Activated CD4-positive, alpha-beta T cell treated with anti-CD3 and anti-CD28 coated beads for 24 hours (primary cell): ENCODE measurements at regions not wholly inside any gene's neighbourhood (a gene's known extent, or its start where the extent isn't known, plus 50 kb on each side); places are given as distances from the start of the nearest gene placed in this dataset.
"Not testable (repeated sequence)": the region's sequence is repeated elsewhere in the genome, so short reads cannot be mapped to it uniquely, and the experiment has no call there.

ENCODE experiments used
- DNase-seq, 2 donors: peaks; one replicate each; pipeline ENCODE4 v3.0.0-alpha.2; 2020; ENCODE audit warnings: low read depth in 2 of 2

DNA sequence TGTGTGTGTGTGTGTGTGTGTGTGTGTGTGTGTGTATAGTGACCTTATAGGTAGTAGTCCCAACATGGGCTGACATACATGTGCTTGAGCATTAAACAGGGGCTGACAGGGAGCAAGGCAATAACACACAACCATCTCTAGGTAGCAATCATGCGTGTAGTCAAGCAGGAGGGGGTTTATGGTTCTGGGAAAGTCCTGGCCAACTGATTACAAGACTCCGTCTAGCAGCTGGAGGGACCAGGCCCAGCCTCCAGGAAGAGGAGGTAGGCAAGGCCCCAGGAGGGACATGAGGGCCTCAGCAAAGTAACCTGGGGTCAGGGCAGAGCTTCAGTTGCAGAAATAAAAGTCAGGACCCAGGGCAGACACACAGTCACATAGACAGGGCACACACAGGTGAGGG, 60.6 kb upstream of the E2F3 start:
- DNase-seq: no peak

DNA sequence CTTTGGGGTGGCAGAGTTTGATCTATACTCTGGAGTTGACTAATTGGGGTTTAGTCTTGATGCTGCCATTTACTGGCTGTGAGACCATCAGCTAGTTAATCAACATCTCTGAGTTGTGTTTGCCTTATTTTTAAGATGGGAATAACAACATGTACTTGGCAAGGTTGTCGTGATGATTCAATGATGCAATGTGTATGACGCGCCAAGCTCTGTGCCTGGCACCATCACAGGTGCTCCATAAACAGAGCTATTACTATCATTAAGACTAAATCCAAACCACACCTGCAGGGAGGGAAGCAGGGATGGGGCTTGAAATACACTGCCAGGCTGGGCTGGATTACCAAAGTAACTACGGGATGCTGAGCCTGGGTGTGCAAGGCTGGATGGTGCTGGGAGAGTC, 60.1 kb upstream of the E2F3 start:
- DNase-seq: no peak

DNA sequence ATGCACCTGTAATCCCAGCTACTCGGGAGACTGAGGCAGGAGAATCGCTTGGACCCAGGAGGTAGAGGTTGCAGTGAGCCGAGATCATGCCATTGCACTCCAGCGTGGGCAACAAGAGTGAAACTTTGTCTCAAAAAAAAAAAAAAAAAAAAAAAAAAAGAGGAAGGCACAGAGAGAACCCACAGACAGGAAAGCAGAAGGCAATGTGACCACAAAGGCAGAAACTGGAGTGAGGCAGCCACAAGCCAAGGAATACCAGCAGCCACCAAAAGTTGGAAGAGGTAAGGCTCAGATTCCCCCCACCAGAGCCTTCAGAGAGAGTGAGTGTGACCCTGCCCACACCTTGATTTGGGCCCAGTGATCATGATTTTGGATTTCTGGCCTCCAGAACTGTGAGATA, 54.7 kb upstream of the E2F3 start:
- DNase-seq: not testable (repeated sequence)

DNA sequence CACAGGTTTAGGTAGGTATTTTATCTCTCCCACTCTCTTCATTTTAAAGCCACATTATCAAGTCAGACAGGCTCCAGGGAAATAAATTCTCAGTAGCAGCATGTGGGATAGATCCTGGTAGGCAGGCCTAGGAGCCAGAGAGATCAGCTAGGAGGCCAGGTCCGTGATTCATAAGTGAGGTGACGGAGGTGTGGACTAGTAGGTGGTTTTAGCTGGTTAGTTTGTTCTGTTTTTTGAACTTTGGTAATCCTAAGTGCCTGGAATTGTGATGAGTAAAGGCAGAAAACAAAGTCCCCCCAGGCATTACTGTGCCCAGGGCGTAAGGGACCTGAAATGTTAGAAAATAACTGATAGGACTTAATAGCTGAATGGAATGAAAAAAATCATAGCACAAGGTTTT, 53.6 kb upstream of the E2F3 start:
- DNase-seq: no peak

DNA sequence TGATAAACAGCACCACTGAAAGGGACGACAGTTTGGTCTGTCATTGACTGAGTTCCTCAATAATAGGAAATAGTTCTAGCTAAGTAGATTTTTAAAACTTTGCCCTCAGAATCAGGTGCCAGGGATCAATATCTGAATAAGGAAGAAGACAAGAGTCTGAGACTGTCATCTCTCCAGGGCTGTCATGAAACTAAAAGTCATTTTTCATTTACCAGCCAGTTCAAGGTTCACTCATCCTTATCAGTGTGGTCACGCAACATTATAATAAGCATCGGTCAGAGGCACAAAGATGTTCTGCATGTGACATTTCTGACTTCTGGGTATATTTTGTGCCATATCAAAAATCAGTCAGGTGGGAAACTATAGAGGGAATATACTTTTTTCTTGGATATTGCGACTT, 52.5 kb upstream of the E2F3 start:
- no peak for DNase-seq

DNA sequence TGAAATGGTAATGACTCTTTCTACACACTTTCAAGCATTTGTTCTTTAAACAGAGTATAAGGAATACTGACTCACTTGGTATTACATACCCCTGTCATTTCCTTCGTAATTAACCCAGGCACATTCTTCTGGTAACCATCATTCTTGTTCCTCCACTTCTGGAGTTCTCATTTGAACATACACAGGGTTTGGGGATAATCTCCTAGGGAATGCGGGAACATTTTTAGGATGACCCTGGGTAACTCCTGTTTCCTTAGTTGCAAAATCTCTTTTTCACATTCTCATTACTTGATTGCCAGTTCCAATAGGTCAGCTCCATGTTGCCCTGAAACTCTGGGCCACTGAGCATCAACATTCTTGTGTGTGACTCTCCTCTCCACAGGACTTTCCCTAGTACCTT, 51.5 kb upstream of the E2F3 start:
- no peak for DNase-seq

DNA sequence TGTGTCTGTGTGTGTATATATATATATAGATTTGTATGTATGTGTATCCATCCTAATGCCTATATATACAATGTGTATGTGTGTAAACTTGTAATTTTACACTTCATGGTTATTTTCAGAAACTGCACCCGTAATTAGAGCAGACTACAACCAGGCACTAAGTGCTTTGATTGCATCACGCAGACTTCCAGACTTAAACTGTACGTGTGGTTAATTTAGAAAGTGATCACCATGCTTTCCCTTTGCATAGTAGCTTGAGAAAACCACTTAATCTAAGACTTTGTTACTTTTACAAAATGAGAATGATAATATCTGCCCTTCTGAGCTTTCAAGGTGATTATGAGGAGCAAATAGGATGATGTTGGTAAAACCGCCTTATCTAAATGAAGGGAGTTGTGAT, 50.1 kb upstream of the E2F3 start:
- no peak for DNase-seq
